ENCODE measurements at regions not wholly inside any gene's neighbourhood (a gene's known extent, or its start where the extent isn't known, plus 50 kb on each side); places are given as distances from the start of the nearest gene placed in this dataset.

- TF ChIP-seq BRCA1 (IDR thresholded peaks at IDR 0.05; ENCODE audit: low read depth, low read length) (no peak), E2F6 (IDR thresholded peaks at IDR 0.05) (no peak)
Measured at GRCh38 chr13:22463089-22463488, 717.7 kb upstream of the SGCG start (continued).
